ENCODE measurements at regions not wholly inside any gene's neighbourhood (a gene's known extent, or its start where the extent isn't known, plus 50 kb on each side); places are given as distances from the start of the nearest gene placed in this dataset.
"Not testable (repeated sequence)": the region's sequence is repeated elsewhere in the genome, so short reads cannot be mapped to it uniquely, and the experiment has no call there.

GRCh38 chr14:105678996-105679958 is 152.9 kb downstream of the TMEM121 start:
- H3K27me3 ChIP-seq (ENCODE audit: control insufficient read depth in 2 of 2, insufficient read depth in 2 of 2, low read length in 2 of 2); H3K9me3 ChIP-seq (ENCODE audit: control insufficient read depth in 2 of 2, low read length in 2 of 2); H3K36me3 ChIP-seq (ENCODE audit: control insufficient read depth in 2 of 2, insufficient read depth in 2 of 2, low read length in 2 of 2); H3K27ac ChIP-seq (ENCODE audit: low read depth in 2 of 2, low read length in 2 of 2); H3K4me1 ChIP-seq (ENCODE audit: control insufficient read depth in 2 of 2, insufficient read depth in 2 of 2, low read length in 2 of 2); H3K4me3 ChIP-seq (ENCODE audit: low read length in 2 of 2); H3K9ac ChIP-seq (ENCODE audit: low read depth in 1 of 2, low read length in 2 of 2): not testable (repeated sequence)

GRCh38 chr14:105679959-105680735 is 153.8 kb downstream of the TMEM121 start:
- H3K36me3 ChIP-seq (ENCODE audit: control insufficient read depth in 2 of 2, insufficient read depth in 2 of 2, low read length in 2 of 2); H3K4me1 ChIP-seq (ENCODE audit: control insufficient read depth in 2 of 2, insufficient read depth in 2 of 2, low read length in 2 of 2); H3K4me3 ChIP-seq (ENCODE audit: low read length in 2 of 2); H3K9me3 ChIP-seq (ENCODE audit: control insufficient read depth in 2 of 2, low read length in 2 of 2); H3K9ac ChIP-seq (ENCODE audit: low read depth in 1 of 2, low read length in 2 of 2); H3K27ac ChIP-seq (ENCODE audit: low read depth in 2 of 2, low read length in 2 of 2); H3K27me3 ChIP-seq (ENCODE audit: control insufficient read depth in 2 of 2, insufficient read depth in 2 of 2, low read length in 2 of 2): not testable (repeated sequence)

GRCh38 chr14:105680736-105681098 is 154.3 kb downstream of the TMEM121 start:
- H3K9me3 ChIP-seq (ENCODE audit: control insufficient read depth in 2 of 2, low read length in 2 of 2); H3K4me1 ChIP-seq (ENCODE audit: control insufficient read depth in 2 of 2, insufficient read depth in 2 of 2, low read length in 2 of 2); H3K27me3 ChIP-seq (ENCODE audit: control insufficient read depth in 2 of 2, insufficient read depth in 2 of 2, low read length in 2 of 2); H3K4me3 ChIP-seq (ENCODE audit: low read length in 2 of 2); H3K9ac ChIP-seq (ENCODE audit: low read depth in 1 of 2, low read length in 2 of 2); H3K27ac ChIP-seq (ENCODE audit: low read depth in 2 of 2, low read length in 2 of 2); H3K36me3 ChIP-seq (ENCODE audit: control insufficient read depth in 2 of 2, insufficient read depth in 2 of 2, low read length in 2 of 2): not testable (repeated sequence)

- not testable (repeated sequence) for H3K36me3 ChIP-seq (ENCODE audit: control insufficient read depth in 2 of 2, insufficient read depth in 2 of 2, low read length in 2 of 2); H3K27me3 ChIP-seq (ENCODE audit: control insufficient read depth in 2 of 2, insufficient read depth in 2 of 2, low read length in 2 of 2); H3K9me3 ChIP-seq (ENCODE audit: control insufficient read depth in 2 of 2, low read length in 2 of 2); H3K4me1 ChIP-seq (ENCODE audit: control insufficient read depth in 2 of 2, insufficient read depth in 2 of 2, low read length in 2 of 2); H3K27ac ChIP-seq (ENCODE audit: low read depth in 2 of 2, low read length in 2 of 2); H3K9ac ChIP-seq (ENCODE audit: low read depth in 1 of 2, low read length in 2 of 2); H3K4me3 ChIP-seq (ENCODE audit: low read length in 2 of 2)
Measured at GRCh38 chr14:105681606-105682185, 155.3 kb downstream of the TMEM121 start.

- H3K9me3 ChIP-seq (ENCODE audit: control insufficient read depth in 2 of 2, low read length in 2 of 2); H3K9ac ChIP-seq (ENCODE audit: low read depth in 1 of 2, low read length in 2 of 2); H3K27ac ChIP-seq (ENCODE audit: low read depth in 2 of 2, low read length in 2 of 2); H3K36me3 ChIP-seq (ENCODE audit: control insufficient read depth in 2 of 2, insufficient read depth in 2 of 2, low read length in 2 of 2); H3K4me3 ChIP-seq (ENCODE audit: low read length in 2 of 2); H3K27me3 ChIP-seq (ENCODE audit: control insufficient read depth in 2 of 2, insufficient read depth in 2 of 2, low read length in 2 of 2); H3K4me1 ChIP-seq (ENCODE audit: control insufficient read depth in 2 of 2, insufficient read depth in 2 of 2, low read length in 2 of 2): not testable (repeated sequence)
Measured at GRCh38 chr14:105682442-105682841, 156.1 kb downstream of the TMEM121 start.

- H3K27ac ChIP-seq (ENCODE audit: low read depth in 2 of 2, low read length in 2 of 2) = peak overlapping the region in 1 of 2 donors; percentile 23
- H3K9me3 ChIP-seq (ENCODE audit: control insufficient read depth in 2 of 2, low read length in 2 of 2) = no peaks in the 10 kb centered on the region
- no peaks in the 10 kb centered on the region for H3K4me1 ChIP-seq (ENCODE audit: control insufficient read depth in 2 of 2, insufficient read depth in 2 of 2, low read length in 2 of 2)
- H3K9ac ChIP-seq (ENCODE audit: low read depth in 1 of 2, low read length in 2 of 2) = no peak overlapping the region
- no peaks in the 10 kb centered on the region for H3K27me3 ChIP-seq (ENCODE audit: control insufficient read depth in 2 of 2, insufficient read depth in 2 of 2, low read length in 2 of 2)
- H3K4me3 ChIP-seq (ENCODE audit: low read length in 2 of 2) = no peak overlapping the region
- H3K36me3 ChIP-seq (ENCODE audit: control insufficient read depth in 2 of 2, insufficient read depth in 2 of 2, low read length in 2 of 2) = no peaks in the 10 kb centered on the region
Measured at GRCh38 chr14:105682956-105683570, 156.7 kb downstream of the TMEM121 start.

- H3K4me1 ChIP-seq (ENCODE audit: control insufficient read depth in 2 of 2, insufficient read depth in 2 of 2, low read length in 2 of 2); H3K9ac ChIP-seq (ENCODE audit: low read depth in 1 of 2, low read length in 2 of 2); H3K27ac ChIP-seq (ENCODE audit: low read depth in 2 of 2, low read length in 2 of 2); H3K27me3 ChIP-seq (ENCODE audit: control insufficient read depth in 2 of 2, insufficient read depth in 2 of 2, low read length in 2 of 2); H3K36me3 ChIP-seq (ENCODE audit: control insufficient read depth in 2 of 2, insufficient read depth in 2 of 2, low read length in 2 of 2); H3K9me3 ChIP-seq (ENCODE audit: control insufficient read depth in 2 of 2, low read length in 2 of 2); H3K4me3 ChIP-seq (ENCODE audit: low read length in 2 of 2): not testable (repeated sequence)
Measured at GRCh38 chr14:105684056-105684455, 157.7 kb downstream of the TMEM121 start.

- not testable (repeated sequence) for H3K4me3 ChIP-seq (ENCODE audit: low read length in 2 of 2); H3K27me3 ChIP-seq (ENCODE audit: control insufficient read depth in 2 of 2, insufficient read depth in 2 of 2, low read length in 2 of 2); H3K9ac ChIP-seq (ENCODE audit: low read depth in 1 of 2, low read length in 2 of 2); H3K4me1 ChIP-seq (ENCODE audit: control insufficient read depth in 2 of 2, insufficient read depth in 2 of 2, low read length in 2 of 2); H3K9me3 ChIP-seq (ENCODE audit: control insufficient read depth in 2 of 2, low read length in 2 of 2); H3K36me3 ChIP-seq (ENCODE audit: control insufficient read depth in 2 of 2, insufficient read depth in 2 of 2, low read length in 2 of 2)
- peak overlapping the region in 1 of 2 donors; percentile 56 for H3K27ac ChIP-seq (ENCODE audit: low read depth in 2 of 2, low read length in 2 of 2)
Measured at GRCh38 chr14:105684597-105684996, 158.2 kb downstream of the TMEM121 start.

- no peak overlapping the region for H3K4me3 ChIP-seq (ENCODE audit: low read length in 2 of 2)
- H3K9ac ChIP-seq (ENCODE audit: low read depth in 1 of 2, low read length in 2 of 2) = no peak overlapping the region
- H3K27ac ChIP-seq (ENCODE audit: low read depth in 2 of 2, low read length in 2 of 2) = peak overlapping the region in 1 of 2 donors; percentile 56
- H3K4me1 ChIP-seq (ENCODE audit: control insufficient read depth in 2 of 2, insufficient read depth in 2 of 2, low read length in 2 of 2) = no peaks in the 10 kb centered on the region
- H3K36me3 ChIP-seq (ENCODE audit: control insufficient read depth in 2 of 2, insufficient read depth in 2 of 2, low read length in 2 of 2) = no peaks in the 10 kb centered on the region
- no peaks in the 10 kb centered on the region for H3K9me3 ChIP-seq (ENCODE audit: control insufficient read depth in 2 of 2, low read length in 2 of 2)
- no peaks in the 10 kb centered on the region for H3K27me3 ChIP-seq (ENCODE audit: control insufficient read depth in 2 of 2, insufficient read depth in 2 of 2, low read length in 2 of 2)
Measured at GRCh38 chr14:105685003-105685402, 158.6 kb downstream of the TMEM121 start.

GRCh38 chr14:105685605-105686004 is 159.2 kb downstream of the TMEM121 start:
- not testable (repeated sequence) for H3K36me3 ChIP-seq (ENCODE audit: control insufficient read depth in 2 of 2, insufficient read depth in 2 of 2, low read length in 2 of 2); H3K27me3 ChIP-seq (ENCODE audit: control insufficient read depth in 2 of 2, insufficient read depth in 2 of 2, low read length in 2 of 2); H3K4me3 ChIP-seq (ENCODE audit: low read length in 2 of 2); H3K9me3 ChIP-seq (ENCODE audit: control insufficient read depth in 2 of 2, low read length in 2 of 2); H3K4me1 ChIP-seq (ENCODE audit: control insufficient read depth in 2 of 2, insufficient read depth in 2 of 2, low read length in 2 of 2); H3K9ac ChIP-seq (ENCODE audit: low read depth in 1 of 2, low read length in 2 of 2)
- H3K27ac ChIP-seq (ENCODE audit: low read depth in 2 of 2, low read length in 2 of 2) = peak overlapping the region in 1 of 2 donors; percentile 56
